Activated CD4-positive, alpha-beta T cell treated with anti-CD3 and anti-CD28 coated beads for 36 hours (primary cell): ENCODE measurements at regions not wholly inside any gene's neighbourhood (a gene's known extent, or its start where the extent isn't known, plus 50 kb on each side); places are given as distances from the start of the nearest gene placed in this dataset.
"Not testable (repeated sequence)": the region's sequence is repeated elsewhere in the genome, so short reads cannot be mapped to it uniquely, and the experiment has no call there.

ENCODE experiments used
- ATAC-seq: fragments of 200-7000 bp; cut with Tn5 transposase; one replicate; pipeline ENCODE4 v1.10.0; 2021; ENCODE audit warnings: mild to moderate bottlenecking, moderate library complexity
- CTCF ChIA-PET: fragments of 350-600 bp; sonication (Branson Sonifier 250); formaldehyde crosslinking; loops from one replicate; lab custom pipeline; 2021; ENCODE audit warnings: antibody characterized with exemption; lab: Charles Lee
- POLR2A ChIA-PET: fragments of 350-600 bp; sonication (Branson Sonifier 250); formaldehyde crosslinking; loops from one replicate; lab custom pipeline; 2021; ENCODE audit warnings: antibody characterized with exemption, inconsistent platforms; lab: Charles Lee
- DNase-seq: peaks from one replicate; pipeline ENCODE4 v3.0.0-alpha.2; 2020
- H3K27ac Mint-ChIP-seq: one replicate; pipeline ENCODE4 v1.8.0; 2021; ENCODE audit warnings: mixed read lengths
- H3K27me3 Mint-ChIP-seq: one replicate; pipeline ENCODE4 v1.8.0; 2021; ENCODE audit warnings: mixed read lengths
- H3K36me3 Mint-ChIP-seq: one replicate; pipeline ENCODE4 v1.8.0; 2021; ENCODE audit warnings: low read depth, mixed read lengths
- H3K4me1 Mint-ChIP-seq: one replicate; pipeline ENCODE4 v1.8.0; 2021; ENCODE audit warnings: mixed read lengths
- H3K4me3 Mint-ChIP-seq: one replicate; pipeline ENCODE4 v1.8.0; 2021; ENCODE audit warnings: mild to moderate bottlenecking, moderate library complexity, mixed read lengths
- H3K9me3 Mint-ChIP-seq: one replicate; pipeline ENCODE4 v1.8.0; 2021; ENCODE audit warnings: low read depth, mixed read lengths
- intact Hi-C, 2 experiments: fragments of 100-400 bp; cut with DNase I in 1 of 2; cut with micrococcal nuclease in 1 of 2; formaldehyde crosslinking; loops; one replicate each; pipeline versions ENCODE4 v1.14.2 to v1.15.1; 2022 to 2024; cut with DNase I, micrococcal nuclease

GRCh38 chr7:136103545-136104268 is 126.5 kb upstream of the MTPN start:
- no peaks in the 10 kb centered on the region for H3K36me3 Mint-ChIP-seq
- CTCF ChIA-PET: interaction anchor here (0.7 kb wide), 1 partner anchor 40 kb away, joined by 3 read pairs; no protein-coding TSS in a partner anchor
- H3K27me3 Mint-ChIP-seq: no peaks in the 10 kb centered on the region
- DNase-seq (no peak), ATAC-seq (no peak)
- H3K9me3 Mint-ChIP-seq: peaks cover 5% of the 10 kb centered on the region
- no peak overlapping the region for H3K27ac Mint-ChIP-seq
- POLR2A ChIA-PET: no interaction called here
- intact Hi-C loops: no loop called here
- H3K4me1 Mint-ChIP-seq: no peaks in the 10 kb centered on the region
- no peak overlapping the region for H3K4me3 Mint-ChIP-seq

- H3K4me1 Mint-ChIP-seq: no peaks in the 10 kb centered on the region
- ATAC-seq: peak; percentile 47
- peaks cover 2% of the 10 kb centered on the region for H3K9me3 Mint-ChIP-seq
- no peaks in the 10 kb centered on the region for H3K27me3 Mint-ChIP-seq
- intact Hi-C loops: no loop called here
- H3K36me3 Mint-ChIP-seq: no peaks in the 10 kb centered on the region
- no peak overlapping the region for H3K4me3 Mint-ChIP-seq
- DNase-seq: no peak
- CTCF ChIA-PET: interaction anchor here (0.9 kb wide), 1 partner anchor 12 kb away, joined by 3 read pairs; no protein-coding TSS in a partner anchor
- POLR2A ChIA-PET: no interaction called here
- no peak overlapping the region for H3K27ac Mint-ChIP-seq
Observed at GRCh38 chr7:136102881-136103280, 125.7 kb upstream of the MTPN start.

- H3K9me3 Mint-ChIP-seq: not testable (repeated sequence)
Observed at GRCh38 chr7:136092714-136093113, 115.6 kb upstream of the MTPN start.

GRCh38 chr7:136087881-136088280 is 110.7 kb upstream of the MTPN start:
- intact Hi-C loops: no loop called here
- Mint-ChIP-seq H3K27me3 (peaks cover 10% of the 10 kb centered on the region), H3K4me1 (no peaks in the 10 kb centered on the region), H3K9me3 (peaks cover 5% of the 10 kb centered on the region), H3K36me3 (peaks cover 3% of the 10 kb centered on the region), H3K4me3 (no peak overlapping the region), H3K27ac (no peak overlapping the region)
- CTCF ChIA-PET: interaction anchor here (0.5 kb wide), 1 partner anchor 438 kb away, joined by 4 read pairs; no protein-coding TSS in a partner anchor
- ATAC-seq (no peak), DNase-seq (no peak)
- POLR2A ChIA-PET: no interaction called here

More at GRCh38 chr7:136092714-136093113, 115.6 kb upstream of the MTPN start:
- DNase-seq, intact Hi-C loops, H3K4me1 Mint-ChIP-seq, ATAC-seq, CTCF ChIA-PET, H3K4me3 Mint-ChIP-seq, POLR2A ChIA-PET, H3K27me3 Mint-ChIP-seq, H3K27ac Mint-ChIP-seq, H3K36me3 Mint-ChIP-seq: not testable (repeated sequence)

GRCh38 chr7:136086712-136087111 is 109.6 kb upstream of the MTPN start:
- DNase-seq (peak; percentile 22), ATAC-seq (peak; percentile 88)
- CTCF ChIA-PET: interaction anchor here (1.9 kb wide), 1 partner anchor 29 kb away, joined by 5 read pairs; no protein-coding TSS in a partner anchor
- Mint-ChIP-seq H3K4me3 (no peak overlapping the region), H3K36me3 (no peaks in the 10 kb centered on the region), H3K27me3 (peaks cover 10% of the 10 kb centered on the region), H3K27ac (no peak overlapping the region), H3K9me3 (no peaks in the 10 kb centered on the region), H3K4me1 (no peaks in the 10 kb centered on the region)
- POLR2A ChIA-PET: no interaction called here
- intact Hi-C loops: no loop called here

- CTCF ChIA-PET: interaction anchor here (0.8 to 1.4 kb wide), 2 partner anchors 9 to 194 kb away, joined by 3 to 5 read pairs; no protein-coding TSS in a partner anchor
- Mint-ChIP-seq H3K27me3 (peaks cover 5% of the 10 kb centered on the region), H3K4me1 (no peaks in the 10 kb centered on the region), H3K27ac (no peak overlapping the region), H3K9me3 (no peaks in the 10 kb centered on the region), H3K4me3 (no peak overlapping the region), H3K36me3 (no peaks in the 10 kb centered on the region)
- POLR2A ChIA-PET: no interaction called here
- no peak for DNase-seq
- intact Hi-C loops: no loop called here
- no peak for ATAC-seq
Observed at GRCh38 chr7:136079934-136080333, 102.8 kb upstream of the MTPN start.

- intact Hi-C loops: no loop called here
- ChIA-PET CTCF (interaction anchor here (1.4 kb wide), 1 partner anchor 10 kb away, joined by 5 read pairs; no protein-coding TSS in a partner anchor), POLR2A (no interaction called here)
- DNase-seq (no peak), ATAC-seq (no peak)
- H3K36me3 Mint-ChIP-seq: no peaks in the 10 kb centered on the region
- H3K9me3 Mint-ChIP-seq: no peaks in the 10 kb centered on the region
- H3K4me1 Mint-ChIP-seq: no peaks in the 10 kb centered on the region
- peaks cover 5% of the 10 kb centered on the region for H3K27me3 Mint-ChIP-seq
- H3K27ac Mint-ChIP-seq: no peak overlapping the region
- H3K4me3 Mint-ChIP-seq: no peak overlapping the region
Observed at GRCh38 chr7:136079478-136079892, 102.3 kb upstream of the MTPN start.

- no peaks in the 10 kb centered on the region for H3K36me3 Mint-ChIP-seq
- no peak overlapping the region for H3K27ac Mint-ChIP-seq
- ATAC-seq (no peak), DNase-seq (no peak)
- intact Hi-C loops: no loop called here
- no peaks in the 10 kb centered on the region for H3K4me1 Mint-ChIP-seq
- H3K27me3 Mint-ChIP-seq: peaks cover 3% of the 10 kb centered on the region
- H3K9me3 Mint-ChIP-seq: no peaks in the 10 kb centered on the region
- ChIA-PET POLR2A (no interaction called here), CTCF (no interaction called here)
- H3K4me3 Mint-ChIP-seq: no peak overlapping the region
Observed at GRCh38 chr7:136079066-136079465, 101.9 kb upstream of the MTPN start.

GRCh38 chr7:136078630-136079029 is 101.5 kb upstream of the MTPN start:
- CTCF ChIA-PET: no interaction called here
- H3K4me3 Mint-ChIP-seq: no peak overlapping the region
- H3K27me3 Mint-ChIP-seq: peaks cover 3% of the 10 kb centered on the region
- no peak overlapping the region for H3K27ac Mint-ChIP-seq
- H3K36me3 Mint-ChIP-seq: no peaks in the 10 kb centered on the region
- DNase-seq: no peak
- ATAC-seq: no peak
- no peaks in the 10 kb centered on the region for H3K4me1 Mint-ChIP-seq
- no peaks in the 10 kb centered on the region for H3K9me3 Mint-ChIP-seq
- intact Hi-C loops: no loop called here
- POLR2A ChIA-PET: no interaction called here

- H3K27me3 Mint-ChIP-seq: no peaks in the 10 kb centered on the region
- H3K9me3 Mint-ChIP-seq: no peaks in the 10 kb centered on the region
- no peaks in the 10 kb centered on the region for H3K4me1 Mint-ChIP-seq
- POLR2A ChIA-PET: no interaction called here
- ATAC-seq: no peak
- intact Hi-C loops: no loop called here
- DNase-seq: no peak
- H3K4me3 Mint-ChIP-seq: no peak overlapping the region
- no peak overlapping the region for H3K27ac Mint-ChIP-seq
- CTCF ChIA-PET: no interaction called here
- no peaks in the 10 kb centered on the region for H3K36me3 Mint-ChIP-seq
Observed at GRCh38 chr7:136076954-136077353, 99.8 kb upstream of the MTPN start.

GRCh38 chr7:136074843-136075242 is 97.7 kb upstream of the MTPN start:
- Mint-ChIP-seq H3K9me3 (no peaks in the 10 kb centered on the region), H3K27me3 (no peaks in the 10 kb centered on the region), H3K27ac (no peak overlapping the region), H3K4me1 (no peaks in the 10 kb centered on the region), H3K4me3 (no peak overlapping the region), H3K36me3 (no peaks in the 10 kb centered on the region)
- DNase-seq: no peak
- CTCF ChIA-PET: interaction anchor here (0.9 to 1.3 kb wide), 2 partner anchors 19 to 40 kb away, joined by 3 read pairs; no protein-coding TSS in a partner anchor
- ATAC-seq: no peak
- POLR2A ChIA-PET: no interaction called here
- intact Hi-C loops: no loop called here

- Mint-ChIP-seq H3K36me3 (no peaks in the 10 kb centered on the region), H3K27ac (no peak overlapping the region), H3K9me3 (no peaks in the 10 kb centered on the region), H3K27me3 (no peaks in the 10 kb centered on the region), H3K4me1 (no peaks in the 10 kb centered on the region), H3K4me3 (no peak overlapping the region)
- CTCF ChIA-PET: interaction anchor here (0.7 kb wide), 1 partner anchor 17 kb away, joined by 3 read pairs; no protein-coding TSS in a partner anchor
- intact Hi-C loops: no loop called here
- DNase-seq (no peak), ATAC-seq (no peak)
- POLR2A ChIA-PET: no interaction called here
Observed at GRCh38 chr7:136072447-136072846, 95.3 kb upstream of the MTPN start.
